ENCODE measurements at regions not wholly inside any gene's neighbourhood (a gene's known extent, or its start where the extent isn't known, plus 50 kb on each side); places are given as distances from the start of the nearest gene placed in this dataset.

DNA sequence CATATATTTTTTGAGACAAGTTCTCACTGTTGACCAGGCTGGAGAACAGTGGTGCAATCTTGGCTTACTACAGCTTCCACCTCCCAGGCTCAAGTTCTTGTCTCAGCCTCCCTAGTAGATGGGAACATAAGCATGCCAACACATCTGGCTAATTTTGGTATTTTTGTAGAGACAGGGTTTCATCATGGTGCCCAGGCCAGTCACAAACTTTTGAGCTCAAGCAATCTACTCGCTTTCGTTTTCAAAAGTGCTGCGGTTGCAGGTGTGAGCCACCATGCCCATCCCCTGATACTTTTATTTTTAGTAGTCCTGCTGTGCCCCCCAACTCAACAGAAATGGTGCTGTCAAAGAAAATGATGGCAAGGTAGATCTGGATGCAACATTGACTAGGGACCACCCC is 1127.3 kb downstream of the SUCLG1 start:
- H3K9me2 ChIP-seq (replicated peaks; ENCODE audit: low read length), result no peaks in the 10 kb centered on the region
- no peak overlapping the region for H3K9ac ChIP-seq (ENCODE audit: low read length)
- no TSS peak for BruUV-seq (replicated peaks)
- no peak overlapping the region for H3K27ac ChIP-seq (ENCODE audit: low read length)
- DNase-seq, result no peak
- no peak for TF ChIP-seq EZH2phosphoT487 (IDR thresholded peaks at IDR 0.05; ENCODE audit: borderline replicate concordance, low read length)
- no peak for TF ChIP-seq EZH2 (IDR thresholded peaks at IDR 0.05; ENCODE audit: low read length, unreplicated experiment)
- TF ChIP-seq, protein P1, sequence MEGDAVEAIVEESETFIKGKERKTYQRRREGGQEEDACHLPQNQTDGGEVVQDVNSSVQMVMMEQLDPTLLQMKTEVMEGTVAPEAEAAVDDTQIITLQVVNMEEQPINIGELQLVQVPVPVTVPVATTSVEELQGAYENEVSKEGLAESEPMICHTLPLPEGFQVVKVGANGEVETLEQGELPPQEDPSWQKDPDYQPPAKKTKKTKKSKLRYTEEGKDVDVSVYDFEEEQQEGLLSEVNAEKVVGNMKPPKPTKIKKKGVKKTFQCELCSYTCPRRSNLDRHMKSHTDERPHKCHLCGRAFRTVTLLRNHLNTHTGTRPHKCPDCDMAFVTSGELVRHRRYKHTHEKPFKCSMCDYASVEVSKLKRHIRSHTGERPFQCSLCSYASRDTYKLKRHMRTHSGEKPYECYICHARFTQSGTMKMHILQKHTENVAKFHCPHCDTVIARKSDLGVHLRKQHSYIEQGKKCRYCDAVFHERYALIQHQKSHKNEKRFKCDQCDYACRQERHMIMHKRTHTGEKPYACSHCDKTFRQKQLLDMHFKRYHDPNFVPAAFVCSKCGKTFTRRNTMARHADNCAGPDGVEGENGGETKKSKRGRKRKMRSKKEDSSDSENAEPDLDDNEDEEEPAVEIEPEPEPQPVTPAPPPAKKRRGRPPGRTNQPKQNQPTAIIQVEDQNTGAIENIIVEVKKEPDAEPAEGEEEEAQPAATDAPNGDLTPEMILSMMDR (conservative IDR thresholded peaks at IDR 0.05; ENCODE audit: low read depth, low read length), result no peak
- intact Hi-C loops (cut with micrococcal nuclease), result no loop called here
- no peaks in the 10 kb centered on the region for H3K27me3 ChIP-seq (ENCODE audit: low read length)
- H3K36me3 ChIP-seq (ENCODE audit: low read depth, low read length), result no peaks in the 10 kb centered on the region
- H3K4me1 ChIP-seq (ENCODE audit: insufficient read depth, low read length), result no peaks in the 10 kb centered on the region
- H3K9me3 ChIP-seq (ENCODE audit: low read length), result no peaks in the 10 kb centered on the region
- H3K4me2 ChIP-seq (ENCODE audit: low read length), result no peak overlapping the region
- ChIA-PET POLR2A (ENCODE audit: unreplicated experiment) (no interaction called here), CTCF (no interaction called here)
- H3K79me2 ChIP-seq (ENCODE audit: low read length), result no peaks in the 10 kb centered on the region
- no peak overlapping the region for H3K4me3 ChIP-seq (ENCODE audit: low read length)
- no peaks in the 10 kb centered on the region for H3F3A ChIP-seq (ENCODE audit: low read length, unreplicated experiment)
- no peak overlapping the region for H2AFZ ChIP-seq (ENCODE audit: low read length)
- no peak for ATAC-seq
- no peaks in the 10 kb centered on the region for H4K20me1 ChIP-seq (ENCODE audit: low read length)

DNA sequence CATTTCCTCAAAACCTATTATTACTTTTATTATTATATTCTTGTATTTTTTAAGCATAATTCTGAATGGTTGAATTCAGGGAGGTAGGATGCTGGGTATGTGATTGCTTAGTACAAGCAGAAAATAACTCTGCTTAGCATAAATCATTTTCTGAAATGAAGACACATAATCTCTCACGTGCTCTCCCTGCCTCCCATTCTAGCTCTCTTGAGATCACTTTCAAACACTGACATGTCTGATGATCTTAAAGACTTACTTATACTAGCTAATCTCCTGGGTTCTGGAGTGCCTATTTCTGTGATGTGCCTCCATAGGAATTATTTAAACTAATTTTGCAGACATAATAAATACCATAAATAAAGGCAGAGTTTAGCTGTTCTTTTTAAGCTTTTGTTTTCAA is 1136.0 kb downstream of the SUCLG1 start:
- Histone ChIP-seq H3K4me2 (ENCODE audit: low read length) (no peak overlapping the region), H3F3A (ENCODE audit: low read length, unreplicated experiment) (no peaks in the 10 kb centered on the region), H2AFZ (ENCODE audit: low read length) (no peak overlapping the region), H3K4me1 (ENCODE audit: insufficient read depth, low read length) (no peaks in the 10 kb centered on the region), H3K27ac (ENCODE audit: low read length) (no peak overlapping the region), H3K9me2 (replicated peaks; ENCODE audit: low read length) (no peaks in the 10 kb centered on the region), H3K4me3 (ENCODE audit: low read length) (no peak overlapping the region), H3K9ac (ENCODE audit: low read length) (no peak overlapping the region), H3K36me3 (ENCODE audit: low read depth, low read length) (no peaks in the 10 kb centered on the region), H4K20me1 (ENCODE audit: low read length) (no peaks in the 10 kb centered on the region), H3K9me3 (ENCODE audit: low read length) (no peaks in the 10 kb centered on the region), H3K27me3 (ENCODE audit: low read length) (0 out of 2 replicates have a peak, but pooled peaks cover 3% of the 10 kb centered on the region), H3K79me2 (ENCODE audit: low read length) (no peaks in the 10 kb centered on the region)
- DNase-seq, result no peak
- ChIA-PET POLR2A (ENCODE audit: unreplicated experiment) (no interaction called here), CTCF (no interaction called here)
- TF ChIP-seq EZH2phosphoT487 (IDR thresholded peaks at IDR 0.05; ENCODE audit: borderline replicate concordance, low read length) (no peak), EZH2 (IDR thresholded peaks at IDR 0.05; ENCODE audit: low read length, unreplicated experiment) (no peak)
- TF ChIP-seq, protein P1 (conservative IDR thresholded peaks at IDR 0.05; ENCODE audit: low read depth, low read length), result no peak
- intact Hi-C loops (cut with micrococcal nuclease), result no loop called here
- ATAC-seq, result no peak
- no TSS peak for BruUV-seq (replicated peaks)

- Histone ChIP-seq H2AFZ (ENCODE audit: low read length) (no peak overlapping the region), H3K36me3 (ENCODE audit: low read depth, low read length) (no peaks in the 10 kb centered on the region), H4K20me1 (ENCODE audit: low read length) (no peaks in the 10 kb centered on the region), H3K27me3 (ENCODE audit: low read length) (0 out of 2 replicates have a peak, but pooled peaks cover 3% of the 10 kb centered on the region), H3F3A (ENCODE audit: low read length, unreplicated experiment) (no peaks in the 10 kb centered on the region), H3K79me2 (ENCODE audit: low read length) (no peaks in the 10 kb centered on the region), H3K4me1 (ENCODE audit: insufficient read depth, low read length) (no peaks in the 10 kb centered on the region), H3K4me3 (ENCODE audit: low read length) (no peak overlapping the region), H3K27ac (ENCODE audit: low read length) (no peak overlapping the region), H3K4me2 (ENCODE audit: low read length) (no peak overlapping the region), H3K9ac (ENCODE audit: low read length) (no peak overlapping the region), H3K9me2 (replicated peaks; ENCODE audit: low read length) (no peaks in the 10 kb centered on the region), H3K9me3 (ENCODE audit: low read length) (no peaks in the 10 kb centered on the region)
- ATAC-seq, result no peak
- TF ChIP-seq EZH2phosphoT487 (IDR thresholded peaks at IDR 0.05; ENCODE audit: borderline replicate concordance, low read length) (no peak), EZH2 (IDR thresholded peaks at IDR 0.05; ENCODE audit: low read length, unreplicated experiment) (no peak)
- TF ChIP-seq, protein P1 (conservative IDR thresholded peaks at IDR 0.05; ENCODE audit: low read depth, low read length), result no peak
- intact Hi-C loops (cut with micrococcal nuclease), result no loop called here
- no peak for DNase-seq
- ChIA-PET POLR2A (ENCODE audit: unreplicated experiment) (no interaction called here), CTCF (no interaction called here)
- no TSS peak for BruUV-seq (replicated peaks)
These were observed 1139.0 kb downstream of the SUCLG1 start for GRCh38 chr2:83320053-83320452.
